Stimulated activated CD4-positive, alpha-beta T cell treated with anti-CD3 and anti-CD28 coated beads, Interleukin-4, amount 100 ng/mL, for 4 hours (primary cell): ENCODE measurements at regions not wholly inside any gene's neighbourhood (a gene's known extent, or its start where the extent isn't known, plus 50 kb on each side); places are given as distances from the start of the nearest gene placed in this dataset.
"Not testable (repeated sequence)": the region's sequence is repeated elsewhere in the genome, so short reads cannot be mapped to it uniquely, and the experiment has no call there.

Experiments
- DNase-seq, 2 experiments: peaks; one replicate each; pipeline ENCODE4 v3.0.0-alpha.2; 2020

DNA sequence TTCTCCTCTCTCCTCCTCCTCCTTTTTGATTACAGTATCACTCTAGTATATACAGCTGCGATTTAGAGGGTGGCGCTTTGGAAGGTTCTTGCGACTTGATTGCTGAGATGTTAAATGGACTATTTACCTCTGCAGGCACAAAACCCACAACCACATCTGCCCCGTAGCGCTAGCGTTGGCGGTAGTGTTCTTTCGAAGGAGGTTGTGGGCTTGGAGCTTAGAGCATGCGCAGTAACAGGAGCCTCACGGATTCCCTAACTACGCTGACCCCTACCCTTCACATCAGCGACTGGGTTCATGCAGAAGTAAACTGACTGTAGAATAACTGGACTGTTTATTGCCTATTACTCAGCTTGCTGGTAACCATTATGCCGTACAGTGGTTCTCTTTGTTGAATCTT is 58.0 kb downstream of the CGGBP1 start:
- peak in 1 of 2 experiments; percentile 3 for DNase-seq

DNA sequence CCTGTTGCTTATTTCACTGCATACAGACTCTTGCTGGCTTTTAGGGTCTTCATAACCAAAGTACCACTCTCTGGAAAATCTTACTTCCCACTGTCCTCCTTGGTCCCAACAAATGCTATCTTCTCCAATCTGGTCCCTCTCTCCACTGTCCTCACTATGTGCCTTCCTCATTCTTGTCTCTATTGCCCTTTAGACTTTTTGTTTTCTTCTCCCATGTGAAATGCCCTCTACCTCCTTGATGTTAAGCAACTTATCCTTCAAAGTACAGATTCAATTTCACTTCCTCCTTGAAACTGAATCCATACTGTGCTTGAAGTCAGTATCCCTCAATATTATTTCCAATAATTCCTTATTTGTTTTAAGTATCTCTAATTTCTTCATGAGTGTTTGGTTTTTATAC is 60.8 kb downstream of the CGGBP1 start:
- no peak for DNase-seq

DNA sequence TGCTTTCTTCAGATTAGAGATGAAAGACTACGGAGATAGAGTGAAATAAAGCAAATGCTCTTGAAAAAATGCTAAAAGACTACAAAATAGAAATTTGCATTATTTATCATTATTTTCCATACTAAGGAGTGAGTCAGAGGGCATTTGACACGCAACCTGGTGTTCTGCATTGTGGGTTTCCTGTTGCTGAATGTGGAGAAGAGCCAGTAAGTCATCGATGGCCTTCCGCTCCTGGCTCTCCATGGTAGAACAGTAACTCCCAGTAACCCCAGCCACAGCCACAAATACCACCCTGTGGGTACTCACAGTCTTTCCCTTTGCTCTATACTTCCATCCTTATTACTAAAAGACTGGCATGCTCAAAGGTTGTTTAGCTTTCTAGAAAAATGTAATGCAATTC is 61.5 kb downstream of the CGGBP1 start:
- peak; percentile 3 to 40 for DNase-seq

DNA sequence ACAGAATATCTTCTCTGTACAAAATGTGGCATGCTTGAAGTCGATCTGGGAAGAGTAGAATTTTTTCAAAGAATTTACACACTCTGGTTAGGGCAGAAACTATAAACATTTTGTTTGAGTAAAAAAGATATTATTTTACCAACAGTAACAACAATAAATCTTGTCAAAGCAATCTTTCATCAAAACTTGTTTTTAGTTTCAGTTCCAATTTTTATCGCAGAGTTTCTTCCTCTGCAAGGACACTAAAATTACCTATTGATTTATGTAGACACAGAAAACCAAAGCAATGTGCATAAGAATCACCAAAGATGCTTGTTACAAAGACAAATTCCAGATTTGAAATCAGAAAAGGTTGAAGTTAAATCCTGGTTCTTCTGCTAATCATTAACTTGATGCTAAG is 61.9 kb downstream of the CGGBP1 start:
- no peak for DNase-seq

DNA sequence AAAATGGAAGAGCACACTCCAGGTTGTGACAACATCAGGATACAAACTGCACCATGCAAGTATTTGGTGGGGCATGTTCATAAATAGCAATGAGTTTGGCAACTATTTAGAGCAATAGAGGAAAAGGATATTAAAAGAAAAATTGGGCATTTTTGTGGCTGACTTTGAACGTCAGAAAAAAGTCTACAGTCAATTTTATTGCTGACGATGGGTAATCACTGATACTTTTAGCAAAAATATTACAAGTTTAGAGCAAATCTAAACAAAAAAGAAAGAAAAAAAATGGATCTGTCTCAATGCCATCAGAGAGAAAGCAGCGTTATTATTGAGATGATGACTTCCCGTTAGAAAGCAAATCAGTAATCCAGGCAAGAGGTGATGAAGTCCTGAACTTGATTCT is 65.2 kb downstream of the CGGBP1 start:
- no peak for DNase-seq

DNA sequence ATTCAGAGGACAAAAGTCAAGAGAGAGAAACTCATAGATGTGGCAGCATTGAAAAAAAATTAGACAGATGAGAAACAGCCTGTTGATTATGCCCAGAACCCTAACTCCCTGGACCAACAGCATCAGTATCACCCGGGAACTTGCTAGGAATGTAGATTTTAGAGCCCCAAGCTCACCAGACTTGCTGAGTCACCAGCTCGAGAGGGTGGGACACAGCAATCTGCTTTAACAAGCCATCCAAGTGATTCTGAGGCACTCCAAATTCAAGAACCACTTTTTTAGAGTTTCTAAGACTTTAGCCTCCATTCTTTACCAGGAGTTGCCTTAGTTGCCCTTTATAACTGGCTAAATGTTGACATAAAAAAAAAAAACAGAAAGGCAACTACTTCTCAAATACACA is 70.9 kb downstream of the CGGBP1 start:
- DNase-seq = no peak

DNA sequence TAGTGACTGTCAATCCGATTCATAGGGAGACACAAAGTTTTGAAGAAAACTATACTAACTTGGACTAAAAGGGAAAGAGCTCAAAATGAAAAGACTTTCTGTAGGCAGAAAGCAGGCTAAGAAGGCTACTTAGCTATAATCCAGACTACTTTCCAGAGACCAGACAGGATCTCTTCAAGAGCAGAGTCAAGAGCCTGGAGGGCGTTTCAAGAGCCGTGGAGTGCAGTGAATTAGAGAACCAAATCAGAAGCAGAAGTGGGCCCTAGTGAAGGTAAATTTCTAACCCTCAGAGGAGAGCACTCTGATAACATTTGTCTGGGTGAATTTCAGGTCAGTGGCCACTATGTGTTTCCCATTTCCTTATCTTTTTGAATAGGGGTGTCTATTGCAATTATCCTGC is 76.4 kb downstream of the CGGBP1 start:
- DNase-seq = no peak

DNA sequence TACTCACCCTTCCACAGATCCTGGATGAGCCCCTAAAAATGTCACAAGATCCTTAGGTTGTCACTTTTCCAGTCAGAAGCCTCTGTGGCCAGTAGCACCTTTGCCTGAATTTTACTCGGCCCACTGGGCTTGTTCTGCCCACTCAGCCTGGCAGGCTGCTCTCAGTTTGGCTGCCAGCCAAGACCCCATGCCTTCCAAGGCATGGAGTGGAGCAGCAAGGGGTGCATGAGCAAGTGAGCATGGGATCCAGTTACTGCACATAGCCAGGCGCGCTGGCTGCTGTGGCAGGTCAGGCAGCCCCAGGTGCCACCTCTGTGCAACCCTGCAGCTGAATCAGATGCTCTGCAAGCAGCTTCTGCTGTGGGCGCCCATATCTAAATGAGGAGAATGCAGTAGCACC is 79.3 kb downstream of the CGGBP1 start:
- DNase-seq = no peak

DNA sequence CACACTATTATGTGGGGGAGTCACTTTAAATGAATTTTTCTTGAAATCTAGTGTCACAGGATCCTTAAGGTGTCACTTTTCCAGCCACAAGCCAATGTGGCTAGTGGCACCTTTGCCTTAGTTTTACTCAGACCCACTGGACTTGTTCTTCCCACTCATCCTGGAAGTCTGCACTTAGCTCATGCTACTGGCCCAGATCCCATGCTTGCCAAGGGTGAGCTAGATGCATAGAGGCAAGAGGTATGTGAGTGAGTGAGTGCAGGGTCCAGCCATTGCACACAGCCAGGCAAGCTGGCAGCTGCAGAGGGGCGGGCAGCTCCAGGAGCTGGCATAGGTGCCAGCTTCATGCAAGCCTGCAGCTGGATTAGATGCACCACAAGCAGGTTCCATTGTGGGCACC is 81.0 kb downstream of the CGGBP1 start:
- DNase-seq = no peak

DNA sequence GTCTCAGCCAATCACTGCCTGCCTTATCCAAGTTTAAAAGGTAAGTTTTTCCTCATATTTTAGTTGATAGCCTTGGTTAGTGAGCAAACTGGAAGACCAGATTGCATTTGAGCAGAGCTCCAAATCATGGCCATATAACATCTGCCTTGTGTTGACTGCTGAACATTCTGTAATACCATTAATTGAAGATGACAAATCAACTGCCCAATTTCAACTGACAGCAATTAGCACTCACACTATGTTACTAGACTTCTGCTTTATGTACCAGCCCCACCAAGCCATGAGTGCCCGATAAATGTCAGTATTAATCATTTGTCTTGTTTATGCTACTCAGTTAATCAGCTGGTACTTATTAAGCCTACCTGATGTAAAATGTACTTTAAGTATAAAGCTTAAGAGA is 83.1 kb downstream of the CGGBP1 start:
- no peak for DNase-seq

DNA sequence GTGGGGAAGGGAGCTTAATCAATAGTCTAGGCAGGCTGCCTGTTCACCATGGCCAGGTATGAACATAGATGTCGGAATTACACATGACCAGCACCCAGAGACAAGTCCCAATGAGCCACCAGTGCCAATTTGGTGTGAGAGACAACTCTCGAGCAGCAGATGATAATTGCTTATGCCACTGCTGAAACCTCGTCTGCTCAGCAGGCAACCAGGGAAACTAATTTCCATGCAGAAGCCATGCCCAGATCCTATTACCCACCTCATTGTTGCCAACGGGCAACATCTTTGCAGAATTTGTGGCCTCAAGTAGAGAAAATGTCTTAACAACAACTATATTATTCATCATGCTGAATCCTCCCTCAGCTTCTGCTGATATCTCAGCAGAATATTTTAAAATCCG is 84.9 kb downstream of the CGGBP1 start:
- no peak for DNase-seq

DNA sequence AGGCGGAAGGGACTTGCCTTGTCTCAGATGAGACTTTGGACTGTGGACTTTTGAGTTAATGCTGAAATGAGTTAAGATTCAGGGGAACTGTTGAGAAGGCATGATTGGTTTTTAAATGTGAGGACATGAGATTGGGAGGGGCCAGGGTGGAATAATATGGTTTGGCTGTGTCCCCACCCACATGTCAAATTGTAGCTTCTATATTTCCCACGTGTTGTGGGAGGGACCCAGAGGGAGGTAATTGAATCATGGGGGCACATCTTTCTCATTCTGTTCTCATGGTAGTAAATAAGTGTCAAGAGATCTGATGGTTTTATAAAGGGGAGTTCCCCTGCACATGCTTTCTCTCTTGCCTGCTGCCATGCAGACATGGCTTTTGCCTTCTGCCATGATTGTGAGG is 89.2 kb downstream of the CGGBP1 start:
- DNase-seq = no peak

DNA sequence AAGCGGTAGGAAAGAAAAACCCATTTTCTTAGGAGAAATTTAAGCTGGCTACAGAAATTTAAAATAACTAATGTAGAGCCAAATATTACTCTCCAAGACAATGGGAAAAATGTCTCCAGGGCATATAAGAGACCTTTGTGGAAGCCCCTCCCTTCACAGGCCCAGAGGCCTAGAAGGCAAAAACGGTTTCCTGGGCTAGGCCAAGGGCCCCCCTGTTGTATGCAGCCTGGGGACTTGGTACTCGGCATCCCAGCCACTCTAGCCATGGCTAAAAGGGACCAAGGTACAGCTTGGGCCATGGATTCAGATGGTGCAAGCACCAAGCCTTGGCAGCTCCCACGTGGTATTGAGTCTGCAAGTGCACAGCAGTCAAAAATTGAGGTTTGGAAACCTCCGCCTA is 90.1 kb downstream of the CGGBP1 start:
- DNase-seq = no peak

DNA sequence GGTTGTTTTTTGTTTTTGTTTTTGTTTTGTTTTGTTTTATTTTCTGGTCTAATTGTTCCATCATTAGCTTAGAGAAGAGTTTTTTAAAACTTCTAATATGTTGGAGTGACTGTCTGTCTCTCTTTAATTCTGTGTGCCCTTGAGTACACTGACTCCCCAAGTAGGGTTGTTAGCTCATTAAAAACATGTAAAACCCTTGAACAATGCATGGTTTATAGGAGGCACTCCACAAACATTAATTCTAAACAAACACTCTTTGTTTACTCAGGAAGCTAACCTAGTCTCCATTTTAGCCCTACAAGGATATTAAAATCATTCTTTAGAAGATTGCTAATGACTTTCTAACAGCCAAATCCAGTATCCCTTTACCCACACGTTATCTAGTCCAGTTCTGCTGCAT is 100.5 kb downstream of the CGGBP1 start:
- DNase-seq = no peak

DNA sequence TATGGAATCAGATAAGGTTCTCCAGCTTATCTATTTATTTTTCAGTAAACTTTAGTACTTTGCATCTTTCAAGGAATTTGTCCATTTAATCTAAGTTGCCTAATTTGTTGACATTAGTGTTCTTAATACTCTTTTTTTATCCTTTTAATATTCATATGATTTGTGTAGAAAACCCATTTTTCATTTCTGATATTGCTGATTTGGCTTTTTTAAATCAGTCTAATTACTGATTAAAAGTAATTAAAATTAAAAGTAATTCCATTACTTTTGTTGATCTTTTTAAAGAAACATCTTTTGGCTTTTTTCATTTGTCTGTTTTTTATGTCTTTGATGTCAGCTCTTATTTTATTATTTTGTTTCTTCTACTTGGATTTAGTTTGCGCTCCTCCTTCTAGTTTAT is 101.2 kb downstream of the CGGBP1 start:
- DNase-seq = no peak

DNA sequence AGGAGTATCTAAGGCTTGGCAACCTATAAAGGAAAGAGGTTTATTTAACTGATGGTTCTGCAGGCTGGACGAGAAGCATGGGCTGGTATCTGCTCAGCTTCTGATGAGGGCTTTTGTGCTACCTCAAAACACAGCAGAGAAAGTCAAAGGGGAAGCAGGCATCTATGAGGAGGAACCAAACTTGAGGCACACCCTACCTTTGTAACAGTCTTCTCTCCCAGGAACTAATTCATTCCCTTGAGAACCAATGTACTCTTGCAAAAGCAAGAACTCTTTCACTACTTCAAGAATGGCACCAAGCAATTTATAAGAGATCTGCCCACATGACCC is 109.0 kb downstream of the CGGBP1 start:
- no peak for DNase-seq

DNA sequence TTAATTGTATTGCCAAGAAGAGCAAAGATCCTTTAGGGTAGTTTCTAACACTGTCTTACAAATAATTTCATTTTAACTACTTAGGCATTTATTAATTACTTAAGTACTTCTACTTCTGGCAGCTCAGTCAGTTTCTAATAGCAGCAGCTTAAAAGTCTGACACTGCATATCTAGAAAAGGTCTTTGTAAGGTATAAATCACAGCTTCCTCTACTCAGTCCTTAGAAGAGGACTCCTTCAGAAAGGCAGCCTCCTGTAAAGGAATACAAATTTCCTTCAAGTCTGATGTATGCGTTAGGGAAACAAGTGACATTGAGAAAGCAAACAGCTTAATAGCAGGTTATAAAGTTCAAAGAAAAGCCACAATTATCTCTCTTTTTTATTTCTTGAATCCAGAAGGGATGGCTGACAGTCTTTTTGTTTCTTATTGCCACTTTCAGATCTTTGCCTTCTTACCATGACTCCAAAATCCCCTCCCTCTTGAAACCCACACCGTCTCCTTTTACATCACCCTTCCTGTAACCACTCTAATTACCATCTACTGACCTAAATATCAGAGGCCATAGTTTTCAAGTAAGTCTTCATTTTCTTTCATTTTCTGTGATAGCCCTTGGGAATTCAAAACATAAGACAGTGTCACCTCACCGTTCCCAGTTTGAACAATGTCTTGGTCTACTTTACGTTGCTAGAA is 109.5 kb downstream of the CGGBP1 start:
- no peak for DNase-seq

DNA sequence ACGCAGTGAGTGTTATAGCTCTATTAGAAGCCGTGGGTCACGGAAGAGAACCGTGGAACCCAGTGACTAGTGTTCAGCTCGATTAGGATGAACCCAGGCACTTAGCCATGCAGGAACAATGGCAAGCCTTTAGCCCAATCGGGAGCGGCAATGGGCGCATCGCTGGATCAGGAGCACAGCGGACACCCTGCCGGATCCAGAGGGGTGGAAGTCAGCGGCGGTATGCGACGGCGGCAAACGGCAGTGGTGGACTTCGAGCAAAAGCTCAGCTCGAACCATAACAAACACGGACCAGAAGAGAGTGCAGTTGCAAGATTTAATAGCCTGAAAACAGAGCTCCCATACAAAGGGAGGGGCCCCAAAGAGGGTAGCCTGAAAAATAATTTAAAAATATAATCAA is 112.8 kb downstream of the CGGBP1 start:
- not testable (repeated sequence) for DNase-seq

DNA sequence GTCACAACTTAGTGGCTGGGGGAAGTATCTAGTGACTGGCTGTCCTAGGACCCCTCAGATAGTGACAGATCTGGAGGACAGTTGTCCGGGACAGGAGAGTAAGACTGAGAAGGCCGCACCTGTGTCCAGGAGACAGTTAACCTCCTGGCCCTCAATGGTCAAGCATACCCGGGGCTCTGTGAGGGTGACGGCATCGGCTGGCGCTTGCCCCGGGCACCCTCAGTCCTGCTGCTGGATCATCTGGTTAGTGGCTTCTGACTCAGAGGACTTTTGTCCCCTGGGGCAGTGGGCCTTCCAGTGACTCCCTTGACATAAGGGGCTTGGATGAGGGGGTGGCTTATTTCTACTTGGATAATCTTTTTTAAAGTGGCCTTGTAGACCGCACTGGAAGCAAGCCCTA is 116.5 kb downstream of the CGGBP1 start:
- DNase-seq = not testable (repeated sequence)

DNA sequence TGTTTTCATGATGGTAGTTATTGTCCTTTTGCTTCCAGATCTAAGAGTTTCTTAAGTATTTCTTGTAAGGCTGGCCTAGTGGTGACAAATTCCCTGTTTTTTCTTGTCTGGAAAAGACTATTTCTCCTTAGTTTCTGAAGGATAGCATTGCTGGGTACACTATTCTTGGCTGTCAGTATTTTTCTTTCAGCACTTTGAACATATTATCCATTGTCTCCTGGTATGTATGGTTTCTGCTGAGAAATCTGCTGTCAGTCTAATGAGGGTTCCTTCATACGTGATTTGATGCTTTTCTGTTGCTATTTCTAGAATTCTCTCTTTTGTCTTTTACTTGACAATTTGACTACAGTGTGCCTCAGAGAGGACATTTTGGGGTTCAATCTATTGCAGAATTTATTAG is 134.3 kb downstream of the CGGBP1 start:
- DNase-seq = no peak

DNA sequence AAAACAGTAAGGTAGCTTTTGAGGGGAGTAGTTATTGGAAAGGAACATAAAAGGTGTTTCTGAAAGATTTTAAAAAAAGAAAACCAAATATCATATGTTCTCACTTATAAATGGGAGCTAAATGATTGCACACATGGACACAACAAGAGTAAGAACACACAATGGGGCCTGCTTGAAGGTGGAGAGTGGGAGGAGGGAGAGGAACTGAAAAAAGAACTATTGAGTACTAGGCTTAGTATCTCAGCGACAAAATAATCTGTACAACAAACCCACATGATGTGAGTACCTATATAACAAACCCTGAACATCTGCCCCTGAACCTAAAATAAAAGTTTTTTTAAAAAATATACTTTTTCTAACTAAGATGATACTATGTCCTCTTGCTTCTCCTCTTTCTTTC is 138.3 kb downstream of the CGGBP1 start:
- DNase-seq = no peak

DNA sequence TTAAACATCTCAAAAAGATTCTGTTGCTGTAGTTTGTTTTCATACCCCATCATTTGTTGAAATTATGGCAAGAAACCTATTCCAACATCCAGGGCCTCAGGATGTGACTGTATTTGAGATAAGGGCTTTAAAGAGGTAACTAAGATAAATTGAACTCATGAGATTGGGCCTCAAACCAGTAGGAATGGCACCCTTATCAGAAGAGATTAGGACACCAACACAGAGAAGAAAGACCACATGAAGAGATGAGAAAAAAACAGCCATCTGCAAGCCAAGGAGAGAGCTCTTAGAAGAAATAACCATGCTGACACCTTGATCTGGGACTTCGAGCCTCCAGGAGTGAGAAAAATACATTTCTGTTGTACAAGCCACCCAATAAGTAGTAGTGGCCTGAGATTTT is 157.7 kb downstream of the CGGBP1 start:
- no peak for DNase-seq

DNA sequence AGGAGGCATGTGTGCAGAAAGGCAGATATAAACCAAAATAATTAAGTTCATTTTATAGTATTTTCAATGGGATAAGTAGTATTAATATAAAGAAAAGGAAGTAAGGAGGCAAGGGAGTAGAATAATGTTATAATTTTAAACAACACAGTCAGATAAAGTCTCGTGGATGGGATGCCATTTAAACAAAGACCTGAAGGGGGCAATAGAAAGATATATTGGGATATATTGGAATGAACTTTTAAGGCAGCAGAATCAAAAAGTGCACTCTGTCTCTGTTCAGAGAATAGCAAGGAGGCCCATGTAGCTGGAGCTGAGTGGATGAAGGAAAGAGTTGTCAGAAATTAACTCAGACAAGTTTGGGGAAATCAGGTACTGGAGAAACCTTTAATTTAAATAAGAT is 158.7 kb downstream of the CGGBP1 start:
- no peak for DNase-seq

DNA sequence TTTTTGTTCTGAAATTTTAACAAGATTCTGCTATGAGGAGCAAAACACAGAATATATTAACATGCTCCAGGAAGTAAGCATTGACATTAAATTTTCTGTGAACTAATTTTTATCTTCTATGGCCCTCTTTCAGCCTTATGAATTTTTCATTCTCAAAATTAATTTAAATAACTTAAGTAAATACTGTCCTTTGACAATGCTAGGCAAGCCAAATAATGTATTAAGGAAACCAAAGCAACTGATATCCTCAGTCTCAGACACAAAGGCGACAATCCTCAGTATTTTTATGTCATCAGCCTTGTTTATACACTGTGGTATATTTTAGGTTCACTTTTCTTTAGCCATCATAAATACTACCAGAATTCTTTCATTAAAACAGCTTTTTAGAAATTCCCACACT is 159.8 kb downstream of the CGGBP1 start:
- DNase-seq = no peak

DNA sequence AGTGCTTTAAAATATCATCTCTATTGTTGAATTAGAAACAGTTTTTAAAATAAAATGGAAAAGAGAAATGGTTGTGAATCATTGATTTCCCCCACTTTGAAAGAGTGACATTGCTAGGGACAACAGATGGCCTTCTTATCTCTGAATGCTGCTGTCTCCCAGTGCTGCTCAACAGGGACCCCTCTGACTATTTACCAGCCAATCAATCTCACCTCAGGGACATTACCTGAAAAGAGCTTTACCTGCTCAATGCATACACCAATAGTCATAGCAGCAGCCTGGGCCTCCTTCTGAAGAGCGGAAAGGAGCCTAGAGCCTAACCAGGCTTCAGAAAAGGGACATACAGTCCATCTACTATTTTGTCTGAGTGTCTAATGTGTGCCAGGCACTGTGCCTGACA is 162.8 kb downstream of the CGGBP1 start:
- no peak for DNase-seq

DNA sequence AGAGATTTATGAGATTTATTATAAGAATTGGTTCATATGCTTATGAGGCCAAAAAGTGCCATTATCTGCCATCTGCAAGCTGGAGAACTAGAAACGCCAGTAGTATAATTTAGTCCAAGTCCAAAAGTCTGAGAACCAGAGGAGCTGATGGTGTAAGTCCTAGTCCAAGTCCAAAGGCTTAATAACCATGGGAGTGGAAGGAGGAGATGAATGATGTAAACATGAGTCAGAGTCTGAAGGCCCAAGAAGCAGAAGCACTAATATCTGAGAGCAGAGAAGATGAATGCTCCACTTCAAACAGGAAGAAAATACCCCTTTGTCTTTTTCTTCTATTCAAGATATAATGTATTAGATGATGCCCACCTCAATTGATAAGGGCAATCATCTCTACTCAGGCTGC is 185.7 kb downstream of the CGGBP1 start:
- no peak for DNase-seq
